ENCODE measurements at regions not wholly inside any gene's neighbourhood (a gene's known extent, or its start where the extent isn't known, plus 50 kb on each side); places are given as distances from the start of the nearest gene placed in this dataset.

GRCh38 chr15:69624816-69625215 is 172.2 kb downstream of the RPLP1 start:
- intact Hi-C loops (cut with DNase I; ENCODE audit: low total_unique reads), result no loop called here
- no peak overlapping the region for H3K4me3 ChIP-seq
- no peaks in the 10 kb centered on the region for H3K9me3 ChIP-seq
- no peak overlapping the region for H3K27ac ChIP-seq
- H3K27me3 ChIP-seq, result no peaks in the 10 kb centered on the region
- no peaks in the 10 kb centered on the region for H3K36me3 ChIP-seq
- peaks cover 0 to 22% (median 2%) of the 10 kb centered on the region in 4 donors for H3K4me1 ChIP-seq
- TF ChIP-seq, protein P1, sequence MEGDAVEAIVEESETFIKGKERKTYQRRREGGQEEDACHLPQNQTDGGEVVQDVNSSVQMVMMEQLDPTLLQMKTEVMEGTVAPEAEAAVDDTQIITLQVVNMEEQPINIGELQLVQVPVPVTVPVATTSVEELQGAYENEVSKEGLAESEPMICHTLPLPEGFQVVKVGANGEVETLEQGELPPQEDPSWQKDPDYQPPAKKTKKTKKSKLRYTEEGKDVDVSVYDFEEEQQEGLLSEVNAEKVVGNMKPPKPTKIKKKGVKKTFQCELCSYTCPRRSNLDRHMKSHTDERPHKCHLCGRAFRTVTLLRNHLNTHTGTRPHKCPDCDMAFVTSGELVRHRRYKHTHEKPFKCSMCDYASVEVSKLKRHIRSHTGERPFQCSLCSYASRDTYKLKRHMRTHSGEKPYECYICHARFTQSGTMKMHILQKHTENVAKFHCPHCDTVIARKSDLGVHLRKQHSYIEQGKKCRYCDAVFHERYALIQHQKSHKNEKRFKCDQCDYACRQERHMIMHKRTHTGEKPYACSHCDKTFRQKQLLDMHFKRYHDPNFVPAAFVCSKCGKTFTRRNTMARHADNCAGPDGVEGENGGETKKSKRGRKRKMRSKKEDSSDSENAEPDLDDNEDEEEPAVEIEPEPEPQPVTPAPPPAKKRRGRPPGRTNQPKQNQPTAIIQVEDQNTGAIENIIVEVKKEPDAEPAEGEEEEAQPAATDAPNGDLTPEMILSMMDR (IDR thresholded peaks at IDR 0.05), result no peak
- DNase-seq, result no peak

DNA sequence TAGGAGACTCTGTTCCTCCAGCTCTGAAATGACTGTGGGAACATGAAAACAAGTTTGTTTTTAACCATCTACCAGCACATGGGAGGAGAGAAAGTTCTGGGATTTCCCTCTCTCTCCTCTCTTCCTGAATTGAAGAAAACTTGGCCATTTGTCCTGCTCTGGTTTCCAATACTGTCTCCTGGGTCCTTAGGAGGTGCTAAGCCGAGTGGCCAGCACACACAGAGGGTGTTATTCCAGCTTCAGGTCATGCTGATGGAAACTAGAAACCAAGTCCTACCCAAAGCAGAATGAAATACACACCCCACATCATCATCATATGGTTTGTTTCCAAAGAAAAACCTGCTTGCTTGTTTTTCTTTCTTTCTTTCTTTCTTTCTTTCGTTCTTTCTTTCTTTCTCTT is 172.7 kb downstream of the RPLP1 start:
- TF ChIP-seq, protein P1 (IDR thresholded peaks at IDR 0.05), result no peak

DNA sequence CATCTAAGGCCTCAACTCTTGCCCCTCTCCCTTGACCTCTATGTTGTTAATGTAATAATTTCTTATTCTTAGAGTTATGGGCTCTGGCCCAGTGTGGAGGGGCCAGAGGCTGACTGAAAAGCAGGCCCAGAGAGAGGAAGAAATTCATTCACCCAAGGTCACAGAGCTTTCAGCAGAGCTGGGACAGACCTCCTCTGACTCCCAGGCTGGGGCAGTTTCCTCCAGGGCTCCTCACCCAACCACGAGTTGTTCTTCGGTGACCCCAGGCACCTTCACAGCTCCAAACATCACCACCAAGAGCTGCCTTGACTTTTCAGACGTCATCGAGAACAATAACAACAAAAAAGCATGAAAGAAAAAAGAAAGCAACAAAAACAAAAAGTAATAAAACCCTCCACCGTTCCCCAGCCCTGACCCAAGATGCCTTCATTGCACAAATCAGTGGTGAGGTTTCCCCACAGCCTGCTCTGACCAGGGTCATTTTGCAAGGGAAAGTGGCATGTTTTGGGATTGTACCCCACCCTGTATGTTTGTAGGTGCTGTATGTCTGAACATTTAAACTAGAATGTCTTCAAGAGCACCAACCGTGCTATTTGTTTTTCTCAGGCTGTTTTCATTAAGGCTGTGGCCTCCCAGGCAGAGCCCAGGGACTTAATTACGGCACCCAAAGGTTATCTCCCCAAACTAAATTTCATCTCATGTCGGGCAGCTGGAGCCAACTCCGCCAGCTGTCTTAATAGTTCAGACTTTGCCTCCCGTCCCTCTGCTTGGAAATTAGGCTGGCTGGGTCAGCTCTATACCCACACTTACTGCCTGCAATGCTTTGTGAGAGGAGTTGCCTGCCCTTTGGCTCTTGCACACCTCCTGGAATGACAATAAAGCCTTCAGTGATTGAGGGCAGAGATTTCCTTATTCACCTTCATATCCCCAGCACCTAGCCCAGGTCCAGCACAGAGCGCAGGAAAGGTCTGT is 173.8 kb downstream of the RPLP1 start:
- no peaks in the 10 kb centered on the region for H3K36me3 ChIP-seq
- peaks cover 0 to 22% (median 2%) of the 10 kb centered on the region in 4 donors for H3K4me1 ChIP-seq
- H3K27ac ChIP-seq, result no peak overlapping the region
- H3K27me3 ChIP-seq, result peaks cover 0 to 4% of the 10 kb centered on the region in 2 donors
- H3K9me3 ChIP-seq, result no peaks in the 10 kb centered on the region
- TF ChIP-seq, protein P1 (IDR thresholded peaks at IDR 0.05), result no peak
- H3K4me3 ChIP-seq, result no peak overlapping the region
- DNase-seq, result no peak
- intact Hi-C loops (cut with DNase I; ENCODE audit: low total_unique reads), result no loop called here

More for the DNA sequence above, 172.7 kb downstream of the RPLP1 start:
- Histone ChIP-seq H3K36me3 (no peaks in the 10 kb centered on the region), H3K4me3 (no peak overlapping the region), H3K27me3 (no peaks in the 10 kb centered on the region), H3K9me3 (no peaks in the 10 kb centered on the region), H3K27ac (no peak overlapping the region), H3K4me1 (peaks cover 0 to 22% (median 2%) of the 10 kb centered on the region in 4 donors)
- intact Hi-C loops (cut with DNase I; ENCODE audit: low total_unique reads), result no loop called here
- DNase-seq, result no peak

- H3K36me3 ChIP-seq, result no peaks in the 10 kb centered on the region
- H3K9me3 ChIP-seq, result no peaks in the 10 kb centered on the region
- intact Hi-C loops (cut with DNase I; ENCODE audit: low total_unique reads), result no loop called here
- H3K4me3 ChIP-seq, result no peak overlapping the region
- no peak for DNase-seq
- H3K27ac ChIP-seq, result no peak overlapping the region
- peaks cover 0 to 8% of the 10 kb centered on the region in 2 donors for H3K27me3 ChIP-seq
- H3K4me1 ChIP-seq, result peaks cover 0 to 22% (median 2%) of the 10 kb centered on the region in 4 donors
- TF ChIP-seq, protein P1 (IDR thresholded peaks at IDR 0.05), result no peak
Observed at GRCh38 chr15:69627548-69628158, 175.0 kb downstream of the RPLP1 start.

DNA sequence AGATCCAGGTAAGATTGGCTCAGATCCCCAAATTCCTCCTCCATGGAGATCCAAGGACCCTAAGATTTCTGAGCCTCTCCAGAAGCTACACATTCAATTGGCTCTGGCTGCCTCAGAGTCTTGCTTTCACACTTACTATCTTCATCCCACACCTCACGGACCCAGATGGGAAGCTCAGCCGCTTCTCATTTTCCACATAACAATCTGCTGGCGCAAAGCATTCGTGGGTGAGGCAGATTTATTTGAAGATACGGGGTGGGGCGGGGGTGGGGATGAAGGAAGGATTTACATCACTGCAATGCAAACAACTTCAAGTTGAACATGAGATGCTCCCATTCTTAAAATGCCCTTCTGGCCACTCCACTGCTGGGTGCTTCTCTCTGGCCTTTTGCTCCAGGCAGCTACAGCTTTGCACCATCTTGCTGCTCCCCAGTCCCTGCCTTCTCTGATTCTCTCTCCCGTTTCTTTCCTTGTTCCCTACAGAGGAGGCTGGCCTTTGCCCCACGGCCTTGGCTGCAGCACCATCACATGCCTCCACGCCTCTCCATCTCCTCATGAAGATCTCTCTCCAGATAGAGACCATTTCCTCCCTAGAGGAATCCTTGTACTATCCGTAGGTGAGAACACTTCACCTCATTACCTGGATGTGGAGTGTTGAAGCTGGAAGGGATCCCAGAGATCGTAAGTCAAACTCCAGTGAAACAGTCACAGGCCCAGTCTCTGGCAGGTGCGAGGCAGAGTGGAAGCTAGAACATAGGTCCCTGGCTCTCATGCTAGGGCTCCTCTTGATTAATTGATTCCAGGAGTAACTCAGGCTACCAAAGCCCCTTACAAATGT is 175.9 kb downstream of the RPLP1 start:
- Histone ChIP-seq H3K36me3 (no peaks in the 10 kb centered on the region), H3K9me3 (no peaks in the 10 kb centered on the region), H3K4me1 (peaks cover 0 to 21% (median 2%) of the 10 kb centered on the region in 4 donors), H3K4me3 (no peak overlapping the region), H3K27ac (no peak overlapping the region), H3K27me3 (peaks cover 0 to 8% of the 10 kb centered on the region in 2 donors)
- TF ChIP-seq, protein P1 (IDR thresholded peaks at IDR 0.05), result no peak
- DNase-seq, result no peak
- intact Hi-C loops (cut with DNase I; ENCODE audit: low total_unique reads), result no loop called here
